Gastroesophageal sphincter (tissue), 3 donors: ENCODE measurements at regions not wholly inside any gene's neighbourhood (a gene's known extent, or its start where the extent isn't known, plus 50 kb on each side); places are given as distances from the start of the nearest gene placed in this dataset.

Source experiments
- CTCF ChIP-seq, 4 experiments: fragments of 200-600 bp in 2 of 4; fragments of 450-650 bp in 2 of 4; sonication (generic) in 1 of 4; IDR thresholded peaks; one replicate each; pipeline ENCODE4 v1.5.1; 2017 to 2019; ENCODE audit warnings: antibody characterized with exemption in 4 of 4, mild to moderate bottlenecking in 2 of 4, moderate library complexity in 2 of 4
- EP300 ChIP-seq: sonication (generic); formaldehyde crosslinking; IDR thresholded peaks from one replicate; pipeline ENCODE4 v1.6.1; 2017; ENCODE audit warnings: antibody characterized with exemption, mild to moderate bottlenecking
- POLR2A ChIP-seq, 2 donors: fragments of 450-650 bp; IDR thresholded peaks; one replicate each; pipeline ENCODE4 v1.6.1; 2017; ENCODE audit warnings: antibody characterized with exemption in 2 of 2, mild to moderate bottlenecking in 2 of 2, moderate library complexity in 1 of 2
- POLR2AphosphoS5 ChIP-seq: sonication (generic); formaldehyde crosslinking; IDR thresholded peaks from one replicate; pipeline ENCODE4 v1.6.1; 2017; ENCODE audit warnings: antibody characterized with exemption

GRCh38 chr20:36102809-36103596 is 51.5 kb upstream of the EPB41L1 start:
- TF ChIP-seq CTCF (IDR thresholded peaks at IDR 0.05) (no peak), POLR2AphosphoS5 (no peak), POLR2A (IDR thresholded peaks at IDR 0.05) (no peak), EP300 (no peak)
